K562 (cell line): ENCODE measurements at regions not wholly inside any gene's neighbourhood (a gene's known extent, or its start where the extent isn't known, plus 50 kb on each side); places are given as distances from the start of the nearest gene placed in this dataset.
A peak's percentile ranks its signal among the peaks of the same experiment; 100 is the strongest.

ENCODE experiments used
- ATAC-seq: fragments of 200-7000 bp; cut with Tn5 transposase; 3 replicates; pipeline ENCODE4 v1.9.1; 2020; ENCODE audit warnings: moderate library complexity
- BruUV-seq: library from RNA; stranded (reverse); fragments of 400-500 nt; replicated peaks from 2 replicates; lab custom pipeline; 2021; lab: Mats Ljungman, UMichigan
- CTCF ChIA-PET: fragments of 300-600 bp; formaldehyde crosslinking; extraction: SDS; loops from one replicate; lab custom pipeline; 2021; ENCODE audit warnings: low intra/inter-chr PET ratio; lab: Yijun Ruan, JAX
- POLR2A ChIA-PET: fragments of 300-600, 350-650 bp; sonication (Branson Sonifier 250); formaldehyde crosslinking; extraction: SDS; loops from one replicate; lab custom pipeline; 2021; ENCODE audit warnings: antibody characterized with exemption, inconsistent platforms; lab: Yijun Ruan, JAX
- DNase-seq, 4 experiments: peaks; one replicate each; pipeline versions ENCODE4 v3.0.0 to v3.0.0-alpha.2; 2011 to 2018; ENCODE audit warnings: low spot score in 3 of 4, mixed read lengths in 3 of 4; ENCODE audit errors: extremely low read depth in 1 of 4
- FAIRE-seq: peaks from 2 replicates; lab custom pipeline; 2011; peaks lifted over from hg19 to GRCh38; lab: Jason Lieb, UNC
- H2AFZ ChIP-seq: 2 replicates; pipeline ENCODE4 v1.6.0; 2011; ENCODE audit warnings: low read depth, low read length, control low read depth, inconsistent platforms
- H3K27ac ChIP-seq: fragments of 200-600 bp; 3 replicates; pipeline ENCODE4 v1.8.0; 2011; ENCODE audit warnings: low read depth, mild to moderate bottlenecking, control low read depth, inconsistent platforms, low read length, moderate library complexity, mixed read lengths; ENCODE audit errors: extremely low read depth
- H3K27me3 ChIP-seq, 2 experiments: fragments of 300-600 bp in 1 of 2; 2 replicates in 1 of 2; 3 replicates in 1 of 2; pipeline versions ENCODE4 v1.6.0 to v1.8.0; 2011; ENCODE audit warnings: inconsistent platforms in 2 of 2, low read length in 2 of 2, mild to moderate bottlenecking in 1 of 2, mixed read lengths in 1 of 2, moderate library complexity in 1 of 2; ENCODE audit not compliant: control insufficient read depth in 2 of 2, insufficient read depth in 2 of 2
- H3K36me3 ChIP-seq: fragments of 300-600 bp; 3 replicates; pipeline ENCODE4 v1.8.0; 2011; ENCODE audit warnings: mild to moderate bottlenecking, low read length, inconsistent platforms; ENCODE audit not compliant: control insufficient read depth, insufficient read depth
- H3K4me1 ChIP-seq, 2 experiments: fragments of 200-600 bp in 1 of 2; replicated peaks in 1 of 2; 2 replicates in 1 of 2; 3 replicates in 1 of 2; pipeline versions ENCODE4 v1.5.1 to v1.8.0; 2011; ENCODE audit warnings: inconsistent platforms in 2 of 2, low read length in 2 of 2, mild to moderate bottlenecking in 1 of 2, mixed read lengths in 1 of 2, moderate library complexity in 1 of 2; ENCODE audit not compliant: control insufficient read depth in 2 of 2, insufficient read depth in 2 of 2
- H3K4me2 ChIP-seq: 2 replicates; pipeline ENCODE4 v1.6.1; 2011; ENCODE audit warnings: low read length, control low read depth, inconsistent platforms, mixed read lengths; ENCODE audit not compliant: insufficient read depth
- H3K4me3 ChIP-seq: fragments of 200-600 bp; sonication (generic), shearing (Covaris generic); 2 replicates; pipeline ENCODE4 v1.5.1; 2016; ENCODE audit warnings: control low read depth, inconsistent platforms
- H3K79me2 ChIP-seq: fragments of 200-600 bp; 3 replicates; pipeline ENCODE4 v1.8.0; 2011; ENCODE audit warnings: low read length, inconsistent platforms; ENCODE audit not compliant: control insufficient read depth, insufficient read depth
- H3K9ac ChIP-seq, 2 experiments: 2 replicates each; pipeline versions ENCODE4 v1.6.0 to v1.6.1; 2011; ENCODE audit warnings: low read depth in 2 of 2, low read length in 2 of 2, control low read depth in 1 of 2, inconsistent platforms in 1 of 2, mild to moderate bottlenecking in 1 of 2, mixed read lengths in 1 of 2; ENCODE audit not compliant: insufficient read depth in 1 of 2
- H3K9me1 ChIP-seq: one replicate; pipeline ENCODE4 v1.6.0; 2011; ENCODE audit warnings: inconsistent platforms, mild to moderate bottlenecking, low read length, moderate library complexity; ENCODE audit not compliant: control insufficient read depth, insufficient read depth
- H3K9me3 ChIP-seq: replicated peaks from 2 replicates; pipeline ENCODE4 v1.5.1; 2011; ENCODE audit warnings: low read depth, low read length, inconsistent platforms; ENCODE audit not compliant: control insufficient read depth, insufficient read depth
- H4K20me1 ChIP-seq: replicated peaks from 2 replicates; pipeline ENCODE4 v1.6.1; 2011; ENCODE audit warnings: low read length, inconsistent platforms, mixed read lengths; ENCODE audit not compliant: control insufficient read depth, insufficient read depth
- GATAD2A ChIP-seq: fragments of 450-650 bp; IDR thresholded peaks from 2 replicates; pipeline ENCODE4 v1.6.1; 2017
- HSF4 ChIP-seq: fragments of 250-450 bp; sonication (Bioruptor Pico); IDR thresholded peaks from 2 replicates; pipeline ENCODE4 v2.1.2; 2022; ENCODE audit warnings: mild to moderate bottlenecking, moderate library complexity, borderline replicate concordance
- PKNOX1 ChIP-seq: fragments of 450-650 bp; IDR thresholded peaks from 2 replicates; pipeline ENCODE4 v1.6.1; 2016
- RBM39 ChIP-seq: fragments of 200-400 bp; formaldehyde crosslinking; optimal IDR thresholded peaks from 2 replicates; pipeline ENCODE3; 2018; ENCODE audit warnings: low read depth, low read length
- REST ChIP-seq, 2 experiments: fragments of 450-650 bp; formaldehyde crosslinking in 1 of 2; IDR thresholded peaks; 2 replicates each; pipeline versions ENCODE4 v1.4.0 to v1.6.1; 2014 to 2020; ENCODE audit warnings: mild to moderate bottlenecking in 2 of 2, borderline replicate concordance in 1 of 2, low read depth in 1 of 2
- SIRT6 ChIP-seq: IDR thresholded peaks from one replicate; pipeline ENCODE4 v1.6.1; 2012; ENCODE audit warnings: low read depth, mild to moderate bottlenecking, control low read depth, inconsistent platforms, low read length, moderate library complexity
- SNIP1 ChIP-seq: fragments of 450-650 bp; IDR thresholded peaks from 2 replicates; pipeline ENCODE4 v1.7.1; 2017; ENCODE audit warnings: low read depth, mild to moderate bottlenecking
- SPI1 ChIP-seq: IDR thresholded peaks from 2 replicates; pipeline ENCODE4 v1.6.1; 2011; ENCODE audit warnings: low read depth, low read length, control low read depth, borderline replicate concordance
- ZNF253 ChIP-seq: fragments of 250-450 bp; sonication (Bioruptor Pico); conservative IDR thresholded peaks from 2 replicates; pipeline ENCODE4 v1.6.1; 2021; ENCODE audit warnings: mild to moderate bottlenecking
- ZNF830 ChIP-seq: fragments of 250-450 bp; sonication (Bioruptor Pico); IDR thresholded peaks from 2 replicates; pipeline ENCODE4 v1.5.0; 2021; ENCODE audit warnings: mild to moderate bottlenecking
- WGBS: fragments of 100-300 bp; shearing (Covaris generic); methylation state at CpG from one replicate; pipeline ENCODE4 v1.1.6; 2016; ENCODE audit warnings: low coverage, mixed read lengths; ENCODE audit not compliant: insufficient coverage; ENCODE audit errors: missing lambda C conversion rate; 5-methylcytosine and 5-hydroxymethylcytosine counted together
- in situ Hi-C: fragments of 300-500 bp; cut with MboI; formaldehyde crosslinking; loops from 4 replicates; pipeline ENCODE4 v1.15.0; 2018; ENCODE audit warnings: inconsistent platforms, mixed read lengths
- intact Hi-C: fragments of 100-400 bp; cut with micrococcal nuclease; formaldehyde crosslinking; loops from 2 replicates; pipeline ENCODE4 v1.14.2; 2022
- TF ChIP-seq, protein P1 (sequence below): sonication (generic); formaldehyde crosslinking; IDR thresholded peaks from 2 replicates; pipeline ENCODE4 v1.5.0; 2020; ENCODE audit warnings: missing genetic modification reagents
- TF ChIP-seq, protein P2 (sequence below): sonication (generic); formaldehyde crosslinking; IDR thresholded peaks from 2 replicates; pipeline ENCODE4 v1.8.1; 2023; ENCODE audit warnings: mild to moderate bottlenecking, missing genetic modification reagents

DNA sequence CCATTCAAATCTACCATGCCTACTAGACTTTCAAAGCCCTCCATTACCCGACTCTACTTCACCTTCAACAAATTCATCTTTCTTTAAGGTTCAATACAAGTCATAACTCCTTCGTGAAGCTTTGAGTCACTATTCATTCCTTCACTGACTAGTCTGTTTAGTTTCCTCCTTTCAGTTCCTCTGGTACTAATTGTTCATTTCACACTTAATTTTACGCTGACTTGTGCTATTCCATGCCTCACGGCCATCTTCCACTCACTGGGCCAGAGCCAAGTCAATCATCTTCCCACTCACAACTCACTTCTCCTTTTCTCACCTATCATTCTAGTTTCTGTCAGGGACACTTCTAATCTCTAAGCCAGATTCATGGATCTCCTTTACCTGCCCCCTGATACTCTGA is 136.2 kb downstream of the MTX2 start:
- ChIA-PET CTCF (no interaction called here), POLR2A (no interaction called here)
- intact Hi-C loops: no loop called here
- Histone ChIP-seq H4K20me1 (no peaks in the 10 kb centered on the region), H3K9ac (no peak overlapping the region), H3K9me1 (no peaks in the 10 kb centered on the region), H3K36me3 (no peaks in the 10 kb centered on the region), H2AFZ (no peak overlapping the region), H3K27ac (no peak overlapping the region), H3K79me2 (no peaks in the 10 kb centered on the region), H3K4me1 (no peaks in the 10 kb centered on the region), H3K4me3 (no peak overlapping the region), H3K9me3 (no peaks in the 10 kb centered on the region), H3K4me2 (no peak overlapping the region), H3K27me3 (no peaks in the 10 kb centered on the region)
- no TSS peak for BruUV-seq
- ATAC-seq (no peak), FAIRE-seq (no peak), DNase-seq (no peak)
- 0% methylated on average over 4 of the region's 4 CpGs for WGBS
- in situ Hi-C loops: no loop called here
- TF ChIP-seq HSF4 (CRISPR knock-in tag): no peak
- TF ChIP-seq, protein P1, sequence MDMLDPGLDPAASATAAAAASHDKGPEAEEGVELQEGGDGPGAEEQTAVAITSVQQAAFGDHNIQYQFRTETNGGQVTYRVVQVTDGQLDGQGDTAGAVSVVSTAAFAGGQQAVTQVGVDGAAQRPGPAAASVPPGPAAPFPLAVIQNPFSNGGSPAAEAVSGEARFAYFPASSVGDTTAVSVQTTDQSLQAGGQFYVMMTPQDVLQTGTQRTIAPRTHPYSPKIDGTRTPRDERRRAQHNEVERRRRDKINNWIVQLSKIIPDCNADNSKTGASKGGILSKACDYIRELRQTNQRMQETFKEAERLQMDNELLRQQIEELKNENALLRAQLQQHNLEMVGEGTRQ (CRISPR knock-in tag): no peak
- no peak for TF ChIP-seq REST (IDR thresholded peaks at IDR 0.05; ENCODE audit: borderline replicate concordance)
- no peak for TF ChIP-seq REST (CRISPR knock-in tag; IDR thresholded peaks at IDR 0.05; ENCODE audit: low read depth)
- TF ChIP-seq SIRT6: no peak
- TF ChIP-seq ZNF830 (CRISPR knock-in tag): no peak
- TF ChIP-seq SNIP1: no peak
- peak; percentile 23; the same call in 1 of the 2 replicates for TF ChIP-seq SPI1
- TF ChIP-seq GATAD2A: no peak
- TF ChIP-seq, protein P2, sequence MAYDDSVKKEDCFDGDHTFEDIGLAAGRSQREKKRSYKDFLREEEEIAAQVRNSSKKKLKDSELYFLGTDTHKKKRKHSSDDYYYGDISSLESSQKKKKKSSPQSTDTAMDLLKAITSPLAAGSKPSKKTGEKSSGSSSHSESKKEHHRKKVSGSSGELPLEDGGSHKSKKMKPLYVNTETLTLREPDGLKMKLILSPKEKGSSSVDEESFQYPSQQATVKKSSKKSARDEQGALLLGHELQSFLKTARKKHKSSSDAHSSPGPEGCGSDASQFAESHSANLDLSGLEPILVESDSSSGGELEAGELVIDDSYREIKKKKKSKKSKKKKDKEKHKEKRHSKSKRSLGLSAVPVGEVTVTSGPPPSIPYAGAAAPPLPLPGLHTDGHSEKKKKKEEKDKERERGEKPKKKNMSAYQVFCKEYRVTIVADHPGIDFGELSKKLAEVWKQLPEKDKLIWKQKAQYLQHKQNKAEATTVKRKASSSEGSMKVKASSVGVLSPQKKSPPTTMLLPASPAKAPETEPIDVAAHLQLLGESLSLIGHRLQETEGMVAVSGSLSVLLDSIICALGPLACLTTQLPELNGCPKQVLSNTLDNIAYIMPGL (CRISPR knock-in tag): no peak
- peak; percentile 34; the same call in 1 of the 2 replicates for TF ChIP-seq PKNOX1
- no peak for TF ChIP-seq RBM39
- no peak for TF ChIP-seq ZNF253 (CRISPR knock-in tag)
